ENCODE measurements at regions not wholly inside any gene's neighbourhood (a gene's known extent, or its start where the extent isn't known, plus 50 kb on each side); places are given as distances from the start of the nearest gene placed in this dataset.

DNA sequence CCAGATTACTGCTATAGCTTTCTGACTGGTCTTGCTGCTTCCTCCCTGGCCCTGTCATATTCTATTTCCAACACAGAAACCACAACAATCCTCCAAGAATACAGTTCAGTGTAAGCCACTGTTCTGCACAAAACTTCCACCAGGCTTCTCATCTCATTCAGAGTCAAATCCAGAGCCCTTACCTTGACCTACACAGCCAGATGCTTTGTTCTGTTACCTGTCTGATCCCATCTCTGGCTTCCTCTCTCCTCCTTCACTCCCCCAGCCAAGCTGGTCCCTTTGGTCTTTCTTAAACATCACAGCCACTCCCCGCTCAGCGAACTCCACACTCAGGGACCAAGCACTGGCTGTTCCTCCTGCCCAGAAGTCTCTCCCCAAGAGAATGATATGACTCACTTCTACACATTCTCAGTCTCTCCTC lies 84.8 kb upstream of the BMP2K start:
- Histone ChIP-seq H3K27me3 (ENCODE audit: control insufficient read depth in 3 of 3, insufficient read depth in 3 of 3, low read depth in 1 of 3, low read length in 3 of 3) (no peaks in the 10 kb centered on the region), H3K4me1 (ENCODE audit: control insufficient read depth in 2 of 2, insufficient read depth in 1 of 2, low read depth in 1 of 2, low read length in 2 of 2) (no peaks in the 10 kb centered on the region), H3K27ac (replicated peaks; ENCODE audit: low read length) (no peak overlapping the region), H3K18ac (ENCODE audit: low read length) (no peak overlapping the region), H2BK5ac (ENCODE audit: low read length) (no peak overlapping the region), H2BK12ac (ENCODE audit: low read length) (no peak overlapping the region), H3K9me3 (replicated peaks in 1 of 2; ENCODE audit: control insufficient read depth in 2 of 2, insufficient read depth in 1 of 2, low read depth in 1 of 2, low read length in 2 of 2) (no peaks in the 10 kb centered on the region), H4K91ac (ENCODE audit: low read depth, low read length, poor library complexity) (no peak overlapping the region), H3K4me3 (ENCODE audit: low read length in 2 of 2) (no peak overlapping the region), H3K36me3 (replicated peaks in 1 of 2; ENCODE audit: control insufficient read depth in 2 of 2, insufficient read depth in 2 of 2, low read length in 2 of 2) (no peaks in the 10 kb centered on the region), H3K14ac (ENCODE audit: low read length) (no peak overlapping the region), H3K4me2 (ENCODE audit: insufficient read depth, low read length, poor library complexity, severe bottlenecking) (no peak overlapping the region), H2BK15ac (ENCODE audit: low read length) (no peak overlapping the region), H2BK120ac (ENCODE audit: low read depth, low read length) (no peak overlapping the region), H3K9ac (ENCODE audit: low read depth, low read length, poor library complexity) (no peak overlapping the region), H3K4ac (ENCODE audit: low read length) (no peak overlapping the region), H4K8ac (ENCODE audit: low read depth, low read length) (no peak overlapping the region), H2AFZ (ENCODE audit: low read length) (no peak overlapping the region), H2AK5ac (ENCODE audit: low read depth, low read length) (no peak overlapping the region), H3K23ac (ENCODE audit: low read depth, low read length, poor library complexity) (no peak overlapping the region), H3K79me1 (ENCODE audit: low read depth, low read length) (no peaks in the 10 kb centered on the region)
- no CpG with 5 or more reads among the region's 2 CpGs for WGBS, 2 donors (ENCODE audit: extremely low coverage in 2 of 2, insufficient read length in 2 of 2, insufficient replicate concordance in 1 of 2)
- no peak for DNase-seq (ENCODE audit: low spot score)

DNA sequence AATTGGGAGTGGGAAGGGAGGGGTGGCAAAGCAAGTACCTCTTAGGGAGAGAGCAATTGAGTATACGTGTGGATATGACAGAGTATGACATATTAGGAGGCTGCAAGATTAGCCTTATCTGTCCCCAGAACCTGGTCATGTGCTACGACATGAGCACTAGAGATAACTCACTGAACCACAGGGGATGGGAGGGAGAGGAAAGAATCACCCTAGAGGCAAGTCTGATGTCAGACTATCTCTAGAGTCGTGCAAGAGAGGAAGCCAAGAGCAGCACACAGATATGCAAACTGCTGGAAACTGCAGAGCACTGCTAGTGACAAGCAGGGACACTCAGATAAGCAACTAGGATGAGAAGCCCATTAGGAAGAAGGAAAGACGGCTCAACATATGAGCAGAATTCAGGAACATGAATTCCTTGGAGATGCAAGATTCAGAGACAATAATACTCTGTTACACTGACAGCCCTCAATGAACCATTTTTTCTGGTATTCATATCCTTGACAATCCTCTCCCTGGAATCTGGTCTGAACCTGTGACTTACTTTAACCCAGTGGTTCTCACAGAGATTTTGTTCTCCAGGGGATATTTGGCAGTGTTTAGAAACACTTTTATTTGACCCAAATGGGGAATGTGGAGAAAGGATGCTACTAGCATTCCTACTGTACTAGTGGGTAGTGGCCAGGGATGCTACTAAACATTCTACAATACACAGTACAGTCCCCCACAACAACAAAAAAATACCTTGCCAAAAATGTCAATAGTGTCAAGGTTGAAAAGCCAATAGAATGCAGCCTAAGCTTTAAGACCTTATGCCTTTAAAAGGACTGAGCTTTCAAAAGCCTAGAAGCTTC lies 84.0 kb upstream of the BMP2K start:
- H3K36me3 ChIP-seq (replicated peaks in 1 of 2; ENCODE audit: control insufficient read depth in 2 of 2, insufficient read depth in 2 of 2, low read length in 2 of 2), result no peaks in the 10 kb centered on the region
- H3K9ac ChIP-seq (ENCODE audit: low read depth, low read length, poor library complexity), result no peak overlapping the region
- no peaks in the 10 kb centered on the region for H3K79me1 ChIP-seq (ENCODE audit: low read depth, low read length)
- H3K9me3 ChIP-seq (replicated peaks in 1 of 2; ENCODE audit: control insufficient read depth in 2 of 2, insufficient read depth in 1 of 2, low read depth in 1 of 2, low read length in 2 of 2), result no peaks in the 10 kb centered on the region
- no CpG with 5 or more reads among the region's 4 CpGs for WGBS, 2 donors (ENCODE audit: extremely low coverage in 2 of 2, insufficient read length in 2 of 2, insufficient replicate concordance in 1 of 2)
- no peak overlapping the region for H2AFZ ChIP-seq (ENCODE audit: low read length)
- no peak overlapping the region for H3K14ac ChIP-seq (ENCODE audit: low read length)
- no peak overlapping the region for H4K8ac ChIP-seq (ENCODE audit: low read depth, low read length)
- H3K4me2 ChIP-seq (ENCODE audit: insufficient read depth, low read length, poor library complexity, severe bottlenecking), result no peak overlapping the region
- H3K27ac ChIP-seq (replicated peaks; ENCODE audit: low read length), result no peak overlapping the region
- H3K27me3 ChIP-seq (ENCODE audit: control insufficient read depth in 3 of 3, insufficient read depth in 3 of 3, low read depth in 1 of 3, low read length in 3 of 3), result no peaks in the 10 kb centered on the region
- no peak overlapping the region for H2BK15ac ChIP-seq (ENCODE audit: low read length)
- H3K4ac ChIP-seq (ENCODE audit: low read length), result no peak overlapping the region
- H3K4me1 ChIP-seq (ENCODE audit: control insufficient read depth in 2 of 2, insufficient read depth in 1 of 2, low read depth in 1 of 2, low read length in 2 of 2), result no peaks in the 10 kb centered on the region
- DNase-seq (ENCODE audit: low spot score), result no peak
- no peak overlapping the region for H2BK5ac ChIP-seq (ENCODE audit: low read length)
- H3K4me3 ChIP-seq (ENCODE audit: low read length in 2 of 2), result no peak overlapping the region
- no peak overlapping the region for H3K18ac ChIP-seq (ENCODE audit: low read length)
- H3K23ac ChIP-seq (ENCODE audit: low read depth, low read length, poor library complexity), result no peak overlapping the region
- H2BK12ac ChIP-seq (ENCODE audit: low read length), result no peak overlapping the region
- no peak overlapping the region for H2BK120ac ChIP-seq (ENCODE audit: low read depth, low read length)
- H4K91ac ChIP-seq (ENCODE audit: low read depth, low read length, poor library complexity), result no peak overlapping the region
- no peak overlapping the region for H2AK5ac ChIP-seq (ENCODE audit: low read depth, low read length)

DNA sequence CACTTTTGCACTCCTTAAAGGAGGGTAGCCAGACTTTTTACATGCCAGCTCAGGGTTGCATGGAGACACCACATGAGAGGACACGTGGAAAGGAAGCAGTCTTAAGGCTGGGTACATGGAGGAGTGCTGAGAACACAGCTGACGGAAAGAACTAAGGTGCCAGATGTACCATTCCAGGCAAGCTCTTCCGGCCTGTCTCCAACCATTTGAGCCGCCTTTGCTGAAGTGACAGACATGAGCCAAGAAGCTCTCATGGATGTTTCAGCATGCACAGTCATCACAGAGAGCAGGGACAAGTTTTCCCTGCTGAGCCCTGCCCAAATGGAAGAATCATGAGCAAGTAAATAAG lies 83.4 kb upstream of the BMP2K start:
- DNase-seq (ENCODE audit: low spot score), result no peak

DNA sequence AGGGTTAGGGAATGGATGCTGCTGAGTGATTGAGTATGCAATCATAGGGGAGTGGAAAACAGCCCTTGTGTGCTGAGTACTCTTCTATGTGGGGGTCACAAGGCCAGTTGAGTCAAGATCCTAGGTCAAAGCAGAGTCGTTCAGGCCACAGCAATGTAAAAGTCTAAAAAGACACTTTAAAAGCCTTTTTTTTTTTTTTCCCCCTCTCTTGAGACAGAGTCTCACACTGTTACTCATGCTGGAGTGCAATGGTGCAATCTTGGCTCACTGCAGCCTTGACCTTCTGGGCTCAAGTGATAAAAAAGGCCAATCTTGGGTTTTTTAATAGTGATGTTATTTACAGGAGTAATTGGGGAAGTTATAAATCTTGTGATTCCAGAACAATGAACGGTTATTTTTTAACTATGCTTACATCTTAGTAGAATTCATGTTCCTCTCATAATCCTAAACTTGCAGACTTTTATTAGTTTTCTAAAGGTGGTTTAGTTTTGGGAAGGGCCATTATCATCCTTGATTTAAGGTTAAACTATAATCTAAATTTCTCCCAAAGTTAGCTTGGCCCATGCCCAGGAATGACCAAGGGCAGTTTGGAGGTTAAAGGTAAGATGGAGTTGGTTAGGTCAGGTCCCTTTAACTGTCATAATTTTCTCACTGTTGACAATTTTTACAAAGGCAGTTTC lies 82.2 kb upstream of the BMP2K start:
- Histone ChIP-seq H3K4ac (ENCODE audit: low read length) (no peak overlapping the region), H3K9ac (ENCODE audit: low read depth, low read length, poor library complexity) (no peak overlapping the region), H3K36me3 (replicated peaks in 1 of 2; ENCODE audit: control insufficient read depth in 2 of 2, insufficient read depth in 2 of 2, low read length in 2 of 2) (no peaks in the 10 kb centered on the region), H2BK12ac (ENCODE audit: low read length) (no peak overlapping the region), H4K8ac (ENCODE audit: low read depth, low read length) (no peak overlapping the region), H2BK120ac (ENCODE audit: low read depth, low read length) (no peak overlapping the region), H3K79me1 (ENCODE audit: low read depth, low read length) (no peaks in the 10 kb centered on the region), H3K27me3 (ENCODE audit: control insufficient read depth in 3 of 3, insufficient read depth in 3 of 3, low read depth in 1 of 3, low read length in 3 of 3) (no peaks in the 10 kb centered on the region), H2AFZ (ENCODE audit: low read length) (no peak overlapping the region), H3K4me2 (ENCODE audit: insufficient read depth, low read length, poor library complexity, severe bottlenecking) (no peak overlapping the region), H3K14ac (ENCODE audit: low read length) (no peak overlapping the region), H3K27ac (replicated peaks; ENCODE audit: low read length) (no peak overlapping the region), H3K4me3 (ENCODE audit: low read length in 2 of 2) (no peak overlapping the region), H4K91ac (ENCODE audit: low read depth, low read length, poor library complexity) (no peak overlapping the region), H2AK5ac (ENCODE audit: low read depth, low read length) (no peak overlapping the region), H3K4me1 (ENCODE audit: control insufficient read depth in 2 of 2, insufficient read depth in 1 of 2, low read depth in 1 of 2, low read length in 2 of 2) (no peaks in the 10 kb centered on the region), H3K23ac (ENCODE audit: low read depth, low read length, poor library complexity) (no peak overlapping the region), H2BK15ac (ENCODE audit: low read length) (no peak overlapping the region), H3K9me3 (replicated peaks in 1 of 2; ENCODE audit: control insufficient read depth in 2 of 2, insufficient read depth in 1 of 2, low read depth in 1 of 2, low read length in 2 of 2) (no peaks in the 10 kb centered on the region), H2BK5ac (ENCODE audit: low read length) (no peak overlapping the region), H3K18ac (ENCODE audit: low read length) (no peak overlapping the region)
- whole genome bisulfite sequencing, 2 donors (ENCODE audit: extremely low coverage in 2 of 2, insufficient read length in 2 of 2, insufficient replicate concordance in 1 of 2), result no CpG with 5 or more reads among the region's 2 CpGs
- no peak for DNase-seq (ENCODE audit: low spot score)

More for the DNA sequence above, 83.4 kb upstream of the BMP2K start:
- no peak overlapping the region for H2BK5ac ChIP-seq (ENCODE audit: low read length)
- H3K9me3 ChIP-seq (replicated peaks in 1 of 2; ENCODE audit: control insufficient read depth in 2 of 2, insufficient read depth in 1 of 2, low read depth in 1 of 2, low read length in 2 of 2), result no peaks in the 10 kb centered on the region
- H3K27me3 ChIP-seq (ENCODE audit: control insufficient read depth in 3 of 3, insufficient read depth in 3 of 3, low read depth in 1 of 3, low read length in 3 of 3), result no peaks in the 10 kb centered on the region
- no peak overlapping the region for H3K14ac ChIP-seq (ENCODE audit: low read length)
- no peak overlapping the region for H2BK12ac ChIP-seq (ENCODE audit: low read length)
- H3K4me3 ChIP-seq (ENCODE audit: low read length in 2 of 2), result no peak overlapping the region
- H3K23ac ChIP-seq (ENCODE audit: low read depth, low read length, poor library complexity), result no peak overlapping the region
- no peak overlapping the region for H2BK120ac ChIP-seq (ENCODE audit: low read depth, low read length)
- H2AK5ac ChIP-seq (ENCODE audit: low read depth, low read length), result no peak overlapping the region
- no peaks in the 10 kb centered on the region for H3K79me1 ChIP-seq (ENCODE audit: low read depth, low read length)
- no peak overlapping the region for H3K4me2 ChIP-seq (ENCODE audit: insufficient read depth, low read length, poor library complexity, severe bottlenecking)
- WGBS, 2 donors (ENCODE audit: extremely low coverage in 2 of 2, insufficient read length in 2 of 2, insufficient replicate concordance in 1 of 2), result no CpG with 5 or more reads among the region's 4 CpGs
- H3K9ac ChIP-seq (ENCODE audit: low read depth, low read length, poor library complexity), result no peak overlapping the region
- H3K4ac ChIP-seq (ENCODE audit: low read length), result no peak overlapping the region
- H4K8ac ChIP-seq (ENCODE audit: low read depth, low read length), result no peak overlapping the region
- H3K4me1 ChIP-seq (ENCODE audit: control insufficient read depth in 2 of 2, insufficient read depth in 1 of 2, low read depth in 1 of 2, low read length in 2 of 2), result no peaks in the 10 kb centered on the region
- no peaks in the 10 kb centered on the region for H3K36me3 ChIP-seq (replicated peaks in 1 of 2; ENCODE audit: control insufficient read depth in 2 of 2, insufficient read depth in 2 of 2, low read length in 2 of 2)
- no peak overlapping the region for H3K27ac ChIP-seq (replicated peaks; ENCODE audit: low read length)
- no peak overlapping the region for H2BK15ac ChIP-seq (ENCODE audit: low read length)
- no peak overlapping the region for H2AFZ ChIP-seq (ENCODE audit: low read length)
- no peak overlapping the region for H4K91ac ChIP-seq (ENCODE audit: low read depth, low read length, poor library complexity)
- H3K18ac ChIP-seq (ENCODE audit: low read length), result no peak overlapping the region

Measured in neuronal stem cell (in vitro differentiated cells).